ENCODE measurements at regions not wholly inside any gene's neighbourhood (a gene's known extent, or its start where the extent isn't known, plus 50 kb on each side); places are given as distances from the start of the nearest gene placed in this dataset.
A peak's percentile ranks its signal among the peaks of the same experiment; 100 is the strongest.

- no peak for DNase-seq (ENCODE audit: low read depth in 2 of 2)
Measured at GRCh38 chr13:31049083-31049482, 112.6 kb downstream of the HSPH1 start.

GRCh38 chr13:31048521-31048920 lies 113.2 kb downstream of the HSPH1 start:
- DNase-seq (ENCODE audit: low read depth in 2 of 2): no peak

DNA sequence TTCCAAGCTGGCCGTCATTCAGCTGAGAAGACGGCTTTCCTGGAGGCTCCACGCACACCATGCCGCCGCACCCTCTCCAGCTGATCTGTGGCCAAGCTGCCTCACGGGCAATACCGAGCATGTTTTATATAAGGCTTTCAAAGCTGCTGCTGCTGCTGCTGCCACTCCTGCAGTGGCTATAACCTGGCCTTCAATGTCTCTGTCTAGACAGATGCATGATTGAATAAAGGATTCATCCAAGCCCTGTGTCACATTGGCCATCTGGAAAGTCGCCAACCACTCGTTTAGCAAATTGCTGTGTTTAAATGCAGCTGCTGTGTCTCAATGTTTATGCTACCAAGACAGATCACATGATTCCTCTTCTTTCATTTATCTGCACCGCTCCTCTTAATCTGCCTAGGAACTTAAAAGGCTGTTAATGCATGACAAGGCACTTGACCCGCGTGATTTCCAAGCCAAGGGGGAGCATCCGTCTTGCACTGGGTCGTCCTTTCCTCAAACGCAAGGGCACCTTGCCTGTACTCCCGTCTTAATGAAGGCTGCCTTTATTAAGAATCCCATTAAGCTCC lies 114.3 kb downstream of the TEX26 start:
- no peak for DNase-seq (ENCODE audit: low read depth in 2 of 2)

GRCh38 chr13:31045286-31046081 lies 113.0 kb downstream of the TEX26 start:
- peak; percentile 65 to 76 for DNase-seq (ENCODE audit: low read depth in 2 of 2)

- DNase-seq (ENCODE audit: low read depth in 2 of 2): peak; percentile 53 to 63
Measured at GRCh38 chr13:31044364-31045285, 112.2 kb downstream of the TEX26 start.

DNA sequence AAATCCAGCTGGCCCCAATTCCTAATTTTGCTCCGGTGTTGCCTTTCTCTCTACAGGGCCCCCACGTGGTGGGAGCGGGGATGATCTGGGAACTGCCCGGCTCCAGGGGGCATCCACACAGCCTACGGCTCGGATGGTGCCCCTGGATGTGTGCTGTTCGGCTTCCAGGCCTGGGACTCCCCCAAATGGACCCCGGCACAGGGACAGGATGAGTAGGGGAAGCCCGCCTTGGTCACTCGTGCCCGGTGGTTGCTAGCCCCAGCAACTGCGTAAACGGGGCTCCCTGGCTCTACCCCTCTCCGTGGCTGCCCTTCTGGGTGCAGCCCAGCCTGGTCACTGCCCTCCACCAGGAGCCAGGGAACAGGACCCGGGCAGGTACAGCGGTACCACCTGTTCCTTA lies 111.5 kb downstream of the TEX26 start:
- DNase-seq (ENCODE audit: low read depth in 2 of 2): no peak

- no peak for DNase-seq (ENCODE audit: low read depth in 2 of 2)
Measured at GRCh38 chr13:31042481-31043165, 110.2 kb downstream of the TEX26 start.

- DNase-seq (ENCODE audit: low read depth in 2 of 2): no peak
Measured at GRCh38 chr13:31042049-31042448, 109.6 kb downstream of the TEX26 start.

DNA sequence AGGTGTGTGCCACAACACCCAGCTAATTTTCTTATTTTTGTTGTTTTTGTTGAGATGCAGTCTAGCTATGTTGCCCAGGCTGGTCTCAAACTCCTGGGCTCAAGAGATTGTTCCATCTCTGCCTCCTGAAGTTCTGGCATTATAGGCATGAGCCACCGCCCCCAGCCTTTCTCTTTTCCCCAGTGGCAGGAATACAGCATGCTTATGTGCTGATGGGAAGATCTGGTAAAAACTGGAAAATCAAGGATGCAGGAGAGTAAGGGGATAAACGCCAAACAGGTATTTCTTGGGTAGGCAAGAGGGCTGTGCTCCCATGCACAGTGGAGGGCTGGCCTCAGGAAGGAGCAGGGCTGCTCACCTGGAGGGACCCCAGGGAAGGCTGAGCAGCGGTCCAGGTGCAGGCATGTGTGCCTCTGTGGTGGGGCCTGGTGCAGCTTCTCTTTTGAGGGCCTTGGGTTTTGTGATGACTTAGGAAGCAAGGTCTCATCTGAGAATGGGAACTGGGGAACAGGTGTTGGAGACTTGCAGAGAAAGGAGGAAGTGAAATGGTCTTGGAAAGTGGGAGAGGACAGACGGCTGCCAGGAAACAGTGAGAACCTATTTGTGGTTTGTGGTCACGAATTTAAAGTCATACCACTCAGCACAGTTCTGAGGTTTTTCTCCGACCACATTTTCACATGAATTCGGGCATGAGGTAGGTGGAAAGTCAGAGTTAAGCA lies 106.5 kb downstream of the TEX26 start:
- DNase-seq (ENCODE audit: low read depth in 2 of 2): no peak

- DNase-seq (ENCODE audit: low read depth in 2 of 2): no peak
Measured at GRCh38 chr13:31037874-31038500, 105.5 kb downstream of the TEX26 start.

GRCh38 chr13:31036731-31037695 lies 104.6 kb downstream of the TEX26 start:
- DNase-seq (ENCODE audit: low read depth in 2 of 2): no peak

GRCh38 chr13:31035185-31035965 lies 102.9 kb downstream of the TEX26 start:
- DNase-seq (ENCODE audit: low read depth in 2 of 2): no peak

DNA sequence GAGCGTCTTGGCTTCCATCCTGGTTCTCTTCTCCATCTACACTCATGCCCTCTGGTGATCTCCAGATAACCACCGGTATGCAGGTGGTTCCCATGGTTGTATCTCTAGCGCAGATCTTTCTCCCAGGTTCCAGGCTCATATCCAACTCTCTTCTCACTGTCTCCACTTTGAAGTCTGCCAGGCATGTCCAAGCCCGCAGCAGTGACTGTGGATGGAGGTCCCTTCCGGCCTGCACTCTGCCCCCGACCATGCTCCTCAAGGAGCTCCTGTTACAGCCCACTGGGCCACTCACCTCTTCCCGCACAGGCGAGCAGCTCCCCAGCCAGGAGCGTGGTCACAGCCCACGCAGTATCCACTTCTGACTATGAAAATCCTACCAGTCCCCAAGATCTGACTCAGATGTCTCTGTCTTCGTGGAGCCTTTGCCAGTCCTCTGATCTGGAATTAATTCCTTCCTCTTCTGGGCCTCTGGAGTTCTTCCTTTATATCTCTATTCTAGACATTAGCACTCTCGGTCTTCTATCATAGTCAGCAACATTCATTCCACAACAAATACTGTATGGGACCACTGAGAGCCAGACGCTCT lies 100.2 kb downstream of the TEX26 start:
- DNase-seq (ENCODE audit: low read depth in 2 of 2): no peak

GRCh38 chr13:31031482-31031881 lies 99.0 kb downstream of the TEX26 start:
- no peak for DNase-seq (ENCODE audit: low read depth in 2 of 2)

GRCh38 chr13:31029102-31029501 lies 96.6 kb downstream of the TEX26 start:
- no peak for DNase-seq (ENCODE audit: low read depth in 2 of 2)

- DNase-seq (ENCODE audit: low read depth in 2 of 2): no peak
Measured at GRCh38 chr13:31027136-31027535, 94.7 kb downstream of the TEX26 start.

All from stimulated activated CD8-positive, alpha-beta memory T cell treated with anti-CD3 and anti-CD28 coated beads, Interleukin-15, amount 100 ng/mL, for 4 hours (primary cell).